ENCODE measurements at regions not wholly inside any gene's neighbourhood (a gene's known extent, or its start where the extent isn't known, plus 50 kb on each side); places are given as distances from the start of the nearest gene placed in this dataset.
A peak's percentile ranks its signal among the peaks of the same experiment; 100 is the strongest.

GRCh38 chr5:100275631-100276030 lies 259.5 kb upstream of the FAM174A start:
- DNase-seq (ENCODE audit: low read depth in 2 of 2) = no peak
- H3K4me3 ChIP-seq (replicated peaks in 1 of 2; ENCODE audit: low read depth in 2 of 2, low read length in 2 of 2) = no peak overlapping the region
- TF ChIP-seq CTCF (IDR thresholded peaks at IDR 0.05; ENCODE audit: low read depth, low read length) = no peak

DNA sequence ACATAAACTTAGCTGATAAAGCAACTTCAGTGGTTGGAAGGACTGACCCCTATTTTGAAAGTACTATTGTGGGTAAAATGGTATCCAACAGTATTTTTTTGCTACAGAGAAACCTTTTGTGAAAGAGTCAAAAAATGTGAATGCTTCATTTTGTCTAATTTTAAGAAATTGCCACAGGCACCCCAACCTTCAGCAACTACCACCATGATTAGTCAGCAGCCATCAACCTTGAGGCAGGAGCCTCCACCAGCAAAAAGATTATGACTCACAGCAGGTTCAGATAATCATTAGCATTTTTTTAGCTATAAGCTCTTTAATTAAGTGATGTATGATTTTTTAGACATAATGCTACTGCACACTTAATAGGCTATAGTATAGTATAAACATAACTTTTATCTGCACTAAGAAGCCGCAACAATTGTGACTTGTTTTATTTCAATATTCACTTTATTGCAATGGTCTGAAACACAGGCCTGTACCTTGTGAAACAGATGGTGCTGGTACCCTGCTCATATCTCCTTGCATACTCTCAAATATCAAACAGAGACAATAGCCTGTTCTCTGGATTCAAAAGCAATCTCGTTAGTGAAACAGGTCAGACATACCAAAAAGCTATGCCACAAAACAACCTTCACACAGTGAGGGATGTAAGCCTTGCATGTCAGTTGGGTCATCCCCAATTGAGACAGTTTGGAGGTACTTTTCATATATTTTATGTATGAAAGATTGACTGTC lies 261.2 kb upstream of the FAM174A start:
- no peak for TF ChIP-seq CTCF (IDR thresholded peaks at IDR 0.05; ENCODE audit: low read depth, low read length)
- H3K4me3 ChIP-seq (replicated peaks in 1 of 2; ENCODE audit: low read depth in 2 of 2, low read length in 2 of 2) = no peak overlapping the region
- no peak for DNase-seq (ENCODE audit: low read depth in 2 of 2)

GRCh38 chr5:100270023-100270771 lies 265.0 kb upstream of the FAM174A start:
- DNase-seq (ENCODE audit: low read depth in 2 of 2) = peak; percentile 1 to 2
- H3K4me3 ChIP-seq (replicated peaks in 1 of 2; ENCODE audit: low read depth in 2 of 2, low read length in 2 of 2) = no peak overlapping the region
- no peak for TF ChIP-seq CTCF (IDR thresholded peaks at IDR 0.05; ENCODE audit: low read depth, low read length)

GRCh38 chr5:100260968-100261367 lies 274.2 kb upstream of the FAM174A start:
- H3K4me3 ChIP-seq (replicated peaks in 1 of 2; ENCODE audit: low read depth in 2 of 2, low read length in 2 of 2) = no peak overlapping the region
- DNase-seq (ENCODE audit: low read depth in 2 of 2) = no peak
- no peak for TF ChIP-seq CTCF (IDR thresholded peaks at IDR 0.05; ENCODE audit: low read depth, low read length)

GRCh38 chr5:100252944-100253343 lies 282.2 kb upstream of the FAM174A start:
- H3K4me3 ChIP-seq (replicated peaks in 1 of 2; ENCODE audit: low read depth in 2 of 2, low read length in 2 of 2) = no peak overlapping the region
- no peak for TF ChIP-seq CTCF (IDR thresholded peaks at IDR 0.05; ENCODE audit: low read depth, low read length)
- DNase-seq (ENCODE audit: low read depth in 2 of 2) = no peak

- no peak overlapping the region for H3K4me3 ChIP-seq (replicated peaks in 1 of 2; ENCODE audit: low read depth in 2 of 2, low read length in 2 of 2)
- no peak for DNase-seq (ENCODE audit: low read depth in 2 of 2)
- TF ChIP-seq CTCF (IDR thresholded peaks at IDR 0.05; ENCODE audit: low read depth, low read length) = no peak
Measured at GRCh38 chr5:100252037-100252436, 283.1 kb upstream of the FAM174A start.

Data from cardiac fibroblast (primary cell).